ENCODE measurements at regions not wholly inside any gene's neighbourhood (a gene's known extent, or its start where the extent isn't known, plus 50 kb on each side); places are given as distances from the start of the nearest gene placed in this dataset.

DNA sequence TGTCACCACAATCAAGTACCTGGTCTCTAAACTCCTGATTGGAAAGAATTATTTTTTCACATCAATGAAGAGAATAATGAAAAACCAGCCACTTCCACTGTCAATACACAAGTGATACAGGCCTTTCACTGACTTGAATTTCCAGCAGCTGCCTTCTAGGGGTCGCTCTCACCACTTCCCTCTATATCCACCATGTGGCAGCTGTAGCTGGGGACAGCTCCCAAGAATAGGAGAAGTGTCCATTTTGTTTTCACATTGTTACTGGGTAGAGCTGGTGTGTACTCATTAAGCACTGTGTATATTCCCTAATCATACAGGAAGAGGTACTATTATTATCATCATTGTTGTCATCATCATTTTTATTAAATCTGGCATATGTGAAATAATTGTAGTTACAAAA is 438.4 kb upstream of the SPTLC3 start:
- TF ChIP-seq POLR2A (IDR thresholded peaks at IDR 0.05; ENCODE audit: low read length) (no peak), GATA1 (IDR thresholded peaks at IDR 0.05; ENCODE audit: low read depth, low read length) (no peak)
